IMR-90 (cell line): ENCODE measurements at regions not wholly inside any gene's neighbourhood (a gene's known extent, or its start where the extent isn't known, plus 50 kb on each side); places are given as distances from the start of the nearest gene placed in this dataset.

Source experiments
- ATAC-seq: fragments of 200-7000 bp; cut with Tn5 transposase; 2 replicates; pipeline ENCODE4 v1.9.1; 2020; ENCODE audit warnings: low read depth, mild to moderate bottlenecking, moderate library complexity
- BruUV-seq: library from RNA; stranded (reverse); fragments of 400-500 nt; replicated peaks from 2 replicates; lab custom pipeline; 2021; lab: Mats Ljungman, UMichigan
- CTCF ChIA-PET: fragments of 300-600 bp; formaldehyde crosslinking; extraction: SDS; loops from one replicate; lab custom pipeline; 2021; ENCODE audit warnings: antibody characterized with exemption; lab: Yijun Ruan, JAX
- POLR2A ChIA-PET: fragments of 300-600 bp; sonication (Branson Sonifier 250); formaldehyde crosslinking; loops from one replicate; lab custom pipeline; 2022; ENCODE audit warnings: antibody characterized with exemption; ENCODE audit not compliant: unreplicated experiment; lab: Charles Lee
- DNase-seq: peaks from one replicate; pipeline ENCODE4 v3.0.0; 2013
- H2AFZ ChIP-seq: replicated peaks from 2 replicates; pipeline ENCODE3; 2013; ENCODE audit warnings: low read length, mild to moderate bottlenecking; ENCODE audit not compliant: poor library complexity
- H2AK5ac ChIP-seq: 2 replicates; pipeline ENCODE4 v1.6.1; 2013; ENCODE audit warnings: low read depth, low read length, inconsistent platforms
- H2AK9ac ChIP-seq: replicated peaks from 2 replicates; pipeline ENCODE3; 2013; ENCODE audit warnings: mild to moderate bottlenecking, low read depth, low read length, moderate library complexity; ENCODE audit not compliant: poor library complexity
- H2BK120ac ChIP-seq: 2 replicates; pipeline ENCODE4 v1.6.1; 2013; ENCODE audit warnings: low read depth, low read length, inconsistent platforms
- H2BK15ac ChIP-seq: 3 replicates; pipeline ENCODE4 v1.6.1; 2013; ENCODE audit warnings: low read depth, low read length, inconsistent platforms
- H2BK20ac ChIP-seq: 2 replicates; pipeline ENCODE4 v1.6.1; 2013; ENCODE audit warnings: low read depth, mild to moderate bottlenecking, inconsistent platforms, low read length, moderate library complexity
- H2BK5ac ChIP-seq: 2 replicates; pipeline ENCODE4 v1.6.1; 2013; ENCODE audit warnings: mild to moderate bottlenecking, low read depth, low read length, inconsistent platforms; ENCODE audit not compliant: poor library complexity, severe bottlenecking
- H3K14ac ChIP-seq: replicated peaks from 2 replicates; pipeline ENCODE4 v1.6.1; 2013; ENCODE audit warnings: low read depth, low read length, inconsistent platforms
- H3K18ac ChIP-seq: 2 replicates; pipeline ENCODE4 v1.6.1; 2013; ENCODE audit warnings: low read depth, low read length, control low read depth
- H3K23ac ChIP-seq: 2 replicates; pipeline ENCODE4 v1.6.1; 2013; ENCODE audit warnings: low read depth, low read length, inconsistent platforms
- H3K27ac ChIP-seq: 2 replicates; pipeline ENCODE4 v1.5.1; 2013; ENCODE audit warnings: mild to moderate bottlenecking, control low read depth, low read length; ENCODE audit not compliant: insufficient read depth
- H3K27me3 ChIP-seq: 2 replicates; pipeline ENCODE4 v1.6.1; 2013; ENCODE audit warnings: low read length; ENCODE audit not compliant: control insufficient read depth, insufficient read depth
- H3K36me3 ChIP-seq: 2 replicates; pipeline ENCODE4 v1.6.1; 2013; ENCODE audit warnings: low read length, mixed read lengths; ENCODE audit not compliant: control insufficient read depth, insufficient read depth
- H3K4ac ChIP-seq: 2 replicates; pipeline ENCODE4 v1.6.1; 2013; ENCODE audit warnings: low read depth, low read length, inconsistent platforms
- H3K4me1 ChIP-seq: 2 replicates; pipeline ENCODE4 v1.6.1; 2013; ENCODE audit warnings: low read length, mixed read lengths; ENCODE audit not compliant: control insufficient read depth, insufficient read depth
- H3K4me2 ChIP-seq: 2 replicates; pipeline ENCODE4 v1.6.1; 2013; ENCODE audit warnings: low read depth, mild to moderate bottlenecking, control low read depth, low read length, moderate library complexity
- H3K4me3 ChIP-seq: 2 replicates; pipeline ENCODE4 v1.5.1; 2013; ENCODE audit warnings: low read depth, mild to moderate bottlenecking, control low read depth, low read length, moderate library complexity; ENCODE audit not compliant: insufficient read depth
- H3K56ac ChIP-seq: 2 replicates; pipeline ENCODE4 v1.6.1; 2013; ENCODE audit warnings: low read length, inconsistent platforms; ENCODE audit not compliant: insufficient read depth; ENCODE audit errors: extremely low read depth
- H3K79me1 ChIP-seq, 2 experiments: 2 replicates each; pipeline ENCODE4 v1.6.1; 2013; ENCODE audit warnings: low read length in 2 of 2, inconsistent platforms in 1 of 2, low read depth in 1 of 2
- H3K9ac ChIP-seq: 2 replicates; pipeline ENCODE4 v1.6.1; 2013; ENCODE audit warnings: low read depth, low read length, control low read depth
- H3K9me1 ChIP-seq: 2 replicates; pipeline ENCODE4 v1.6.1; 2013; ENCODE audit warnings: low read length, inconsistent platforms; ENCODE audit not compliant: insufficient read depth
- H3K9me3 ChIP-seq: 2 replicates; pipeline ENCODE4 v1.6.1; 2013; ENCODE audit warnings: low read length; ENCODE audit not compliant: control insufficient read depth, insufficient read depth
- H4K20me1 ChIP-seq: 2 replicates; pipeline ENCODE4 v1.6.1; 2013; ENCODE audit warnings: low read length, inconsistent platforms; ENCODE audit not compliant: insufficient read depth
- H4K5ac ChIP-seq: 2 replicates; pipeline ENCODE4 v1.6.1; 2013; ENCODE audit warnings: mild to moderate bottlenecking, low read depth, low read length, control low read depth
- H4K8ac ChIP-seq, 2 experiments: 2 replicates each; pipeline ENCODE4 v1.6.1; 2013; ENCODE audit warnings: low read depth in 2 of 2, low read length in 2 of 2, control low read depth in 1 of 2, inconsistent platforms in 1 of 2
- H4K91ac ChIP-seq: 2 replicates; pipeline ENCODE4 v1.6.1; 2013; ENCODE audit warnings: low read depth, low read length, inconsistent platforms; ENCODE audit not compliant: insufficient read depth
- BHLHE40 ChIP-seq: fragments of 150-350 bp; IDR thresholded peaks from 2 replicates; pipeline ENCODE4 v1.6.1; 2016; ENCODE audit warnings: mild to moderate bottlenecking, low read depth, low read length
- CEBPB ChIP-seq: IDR thresholded peaks from 2 replicates; pipeline ENCODE4 v1.6.1; 2012; ENCODE audit warnings: low read depth, low read length, improper control_type of control experiment
- CTCF ChIP-seq: conservative IDR thresholded peaks from 2 replicates; pipeline ENCODE4 v1.5.1; 2012; ENCODE audit warnings: mild to moderate bottlenecking, low read depth, low read length, improper control_type of control experiment
- ELK1 ChIP-seq: fragments of 150-350 bp; IDR thresholded peaks from 2 replicates; pipeline ENCODE4 v1.6.1; 2016; ENCODE audit warnings: low read depth, mild to moderate bottlenecking, low read length, moderate library complexity, borderline replicate concordance
- RAD21 ChIP-seq: IDR thresholded peaks from 2 replicates; pipeline ENCODE4 v1.6.1; 2012; ENCODE audit warnings: low read length, improper control_type of control experiment
- WGBS, 2 experiments: methylation state at CpG; one replicate each; pipeline versions ENCODE4 v1.1.5 to v1.1.7; 2013; ENCODE audit warnings: missing lambda C conversion rate in 2 of 2; ENCODE audit not compliant: insufficient read length in 1 of 2; ENCODE audit errors: extremely low coverage in 2 of 2; 5-methylcytosine and 5-hydroxymethylcytosine counted together
- dilution Hi-C: fragments of 300-500 bp; cut with HindIII; formaldehyde crosslinking; loops from one replicate; pipeline ENCODE4 v1.14.3; 2018; ENCODE audit warnings: low sequenced_read_pairs; ENCODE audit not compliant: unreplicated experiment
- in situ Hi-C: fragments of 300-500 bp; cut with MboI; formaldehyde crosslinking; loops from 3 replicates; pipeline ENCODE4 v1.14.3; 2019; ENCODE audit warnings: low sequenced_read_pairs, inconsistent platforms, mixed read lengths
- intact Hi-C: fragments of 100-400 bp; cut with micrococcal nuclease; formaldehyde crosslinking; loops from 2 replicates; pipeline ENCODE4 v1.10.0; 2022

- Histone ChIP-seq H2BK15ac (no peak overlapping the region), H3K23ac (no peak overlapping the region), H3K56ac (no peak overlapping the region), H3K79me1 (no peaks in the 10 kb centered on the region), H2AFZ (no peak overlapping the region), H3K27ac (no peak overlapping the region), H3K18ac (no peak overlapping the region), H2AK5ac (no peak overlapping the region), H4K8ac (no peak overlapping the region), H2BK5ac (no peak overlapping the region), H3K36me3 (no peaks in the 10 kb centered on the region), H4K91ac (no peak overlapping the region), H3K4me3 (no peak overlapping the region), H3K9ac (no peak overlapping the region), H4K20me1 (no peaks in the 10 kb centered on the region), H3K4ac (no peak overlapping the region), H2AK9ac (no peak overlapping the region), H2BK20ac (no peak overlapping the region), H3K14ac (no peak overlapping the region), H3K9me1 (no peaks in the 10 kb centered on the region), H2BK120ac (no peak overlapping the region), H3K4me1 (no peaks in the 10 kb centered on the region), H3K4me2 (no peak overlapping the region), H3K9me3 (peaks cover 7% of the 10 kb centered on the region; the same call in 1 of the 2 replicates), H3K27me3 (no peaks in the 10 kb centered on the region), H4K5ac (no peak overlapping the region)
- WGBS, 2 experiments: no CpG with 5 or more reads among the region's 7 CpGs
- BruUV-seq: no TSS peak
- TF ChIP-seq RAD21 (no peak), CTCF (no peak), BHLHE40 (no peak), CEBPB (no peak), ELK1 (no peak)
- CTCF ChIA-PET: no interaction called here
- POLR2A ChIA-PET: no interaction called here
- ATAC-seq (no peak), DNase-seq (no peak)
- in situ Hi-C loops: no loop called here
- intact Hi-C loops: no loop called here
- dilution Hi-C loops: no loop called here
These were observed 376.0 kb upstream of the ONECUT1 start for GRCh38 chr15:53165988-53166683.
